Keratinocyte (primary cell): ENCODE measurements at regions not wholly inside any gene's neighbourhood (a gene's known extent, or its start where the extent isn't known, plus 50 kb on each side); places are given as distances from the start of the nearest gene placed in this dataset.
"Not testable (repeated sequence)": the region's sequence is repeated elsewhere in the genome, so short reads cannot be mapped to it uniquely, and the experiment has no call there.

Source experiments
- DNase-seq: peaks from one replicate; pipeline ENCODE4 v3.0.0-alpha.2; 2011; ENCODE audit warnings: low read depth, missing footprints, low spot score
- FAIRE-seq: peaks from 2 replicates; lab custom pipeline; 2011; peaks lifted over from hg19 to GRCh38; lab: Jason Lieb, UNC
- H2AFZ ChIP-seq: 2 replicates; pipeline ENCODE4 v1.6.0; 2012; ENCODE audit warnings: low read length, control low read depth, inconsistent platforms; ENCODE audit not compliant: control insufficient read depth
- H3K27ac ChIP-seq: 2 replicates; pipeline ENCODE4 v1.5.1; 2011; ENCODE audit warnings: low read length; ENCODE audit not compliant: control insufficient read depth, insufficient read depth
- H3K27me3 ChIP-seq: 3 replicates; pipeline ENCODE4 v1.6.0; 2011; ENCODE audit warnings: low read length; ENCODE audit not compliant: control insufficient read depth, insufficient read depth; ENCODE audit errors: extremely low read depth
- H3K36me3 ChIP-seq, 2 experiments: 2 replicates in 1 of 2; 3 replicates in 1 of 2; pipeline ENCODE4 v1.5.1; 2011; ENCODE audit warnings: low read length in 2 of 2, mild to moderate bottlenecking in 1 of 2; ENCODE audit not compliant: control insufficient read depth in 2 of 2, insufficient read depth in 2 of 2; ENCODE audit errors: extremely low read depth in 1 of 2
- H3K4me1 ChIP-seq: 3 replicates; pipeline ENCODE4 v1.5.1; 2011; ENCODE audit warnings: low read length; ENCODE audit not compliant: control insufficient read depth, insufficient read depth; ENCODE audit errors: extremely low read depth
- H3K4me2 ChIP-seq: 3 replicates; pipeline ENCODE4 v1.6.0; 2011; ENCODE audit warnings: low read depth, low read length; ENCODE audit not compliant: control insufficient read depth, insufficient read depth; ENCODE audit errors: extremely low read depth
- H3K4me3 ChIP-seq, 3 experiments: fragments of 200-600 bp in 1 of 3; sonication (generic) in 1 of 3; 2 replicates in 2 of 3; 3 replicates in 1 of 3; pipeline ENCODE4 v1.5.1; 2011 to 2016; ENCODE audit warnings: low read length in 3 of 3, mild to moderate bottlenecking in 3 of 3, control low read depth in 2 of 3, inconsistent platforms in 1 of 3, low read depth in 1 of 3, mixed read lengths in 1 of 3, mixed run types in 1 of 3, moderate library complexity in 1 of 3; ENCODE audit not compliant: control insufficient read depth in 2 of 3, insufficient read depth in 2 of 3; ENCODE audit errors: extremely low read depth in 1 of 3
- H3K79me2 ChIP-seq: 2 replicates; pipeline ENCODE4 v1.6.0; 2012; ENCODE audit warnings: low read length; ENCODE audit not compliant: control insufficient read depth, insufficient read depth
- H3K9ac ChIP-seq: 3 replicates; pipeline ENCODE4 v1.6.0; 2011; ENCODE audit warnings: low read length; ENCODE audit not compliant: control insufficient read depth, insufficient read depth; ENCODE audit errors: extremely low read depth
- H3K9me1 ChIP-seq: 3 replicates; pipeline ENCODE4 v1.6.0; 2011; ENCODE audit warnings: low read length; ENCODE audit not compliant: control insufficient read depth, insufficient read depth; ENCODE audit errors: extremely low read depth
- H3K9me3 ChIP-seq: 2 replicates; pipeline ENCODE4 v1.5.1; 2012; ENCODE audit warnings: low read depth, low read length; ENCODE audit not compliant: control insufficient read depth
- H4K20me1 ChIP-seq: 3 replicates; pipeline ENCODE4 v1.6.0; 2011; ENCODE audit warnings: low read length; ENCODE audit not compliant: control insufficient read depth, insufficient read depth; ENCODE audit errors: extremely low read depth
- EZH2 ChIP-seq: IDR thresholded peaks from one replicate; pipeline ENCODE4 v1.6.1; 2012; ENCODE audit warnings: inconsistent platforms, mild to moderate bottlenecking, low read length, moderate library complexity
- dilution Hi-C: fragments of 300-500 bp; cut with MboI; formaldehyde crosslinking; loops from one replicate; pipeline ENCODE4 v1.7.0; 2020; ENCODE audit warnings: low sequenced_read_pairs; ENCODE audit not compliant: extremely low pct_ligation_motif_present
- TF ChIP-seq, protein P1 (sequence below), 3 experiments: IDR thresholded peaks in 1 of 3; conservative IDR thresholded peaks in 1 of 3; optimal IDR thresholded peaks in 1 of 3; 2 replicates in 2 of 3; 3 replicates in 1 of 3; pipeline versions ENCODE3 to v1.5.1; 2011; ENCODE audit warnings: low read length in 3 of 3, mild to moderate bottlenecking in 3 of 3, moderate library complexity in 2 of 3, control low read depth in 1 of 3, inconsistent platforms in 1 of 3; ENCODE audit not compliant: insufficient read depth in 2 of 3; ENCODE audit errors: extremely low read depth in 1 of 3

DNA sequence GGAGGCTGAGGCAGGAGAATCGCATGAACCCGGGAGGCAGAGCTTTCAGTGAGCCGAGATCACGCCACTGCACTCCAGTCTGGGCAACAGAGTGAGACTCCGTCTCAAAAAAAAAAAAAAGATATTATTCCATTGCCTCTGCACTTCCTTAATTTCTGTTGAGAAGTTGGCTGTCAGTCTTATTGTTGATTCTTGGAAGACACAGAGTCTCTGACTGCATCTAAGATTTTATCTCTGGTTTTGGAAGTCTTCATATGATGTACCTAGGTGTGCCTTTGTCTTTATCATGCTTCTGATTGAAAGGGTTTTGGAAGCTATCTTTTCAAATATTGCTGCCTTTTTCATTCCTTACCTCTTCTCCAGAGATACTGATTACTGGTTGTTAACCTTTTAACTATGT lies 160.4 kb downstream of the NPIPB11 start:
- FAIRE-seq, H3K36me3 ChIP-seq, H3K4me3 ChIP-seq, H3K79me2 ChIP-seq, H3K9me3 ChIP-seq, H3K4me1 ChIP-seq, dilution Hi-C loops, H3K27ac ChIP-seq, H3K9me1 ChIP-seq, H2AFZ ChIP-seq, H3K27me3 ChIP-seq, H4K20me1 ChIP-seq, DNase-seq, H3K4me2 ChIP-seq, H3K9ac ChIP-seq: not testable (repeated sequence)

DNA sequence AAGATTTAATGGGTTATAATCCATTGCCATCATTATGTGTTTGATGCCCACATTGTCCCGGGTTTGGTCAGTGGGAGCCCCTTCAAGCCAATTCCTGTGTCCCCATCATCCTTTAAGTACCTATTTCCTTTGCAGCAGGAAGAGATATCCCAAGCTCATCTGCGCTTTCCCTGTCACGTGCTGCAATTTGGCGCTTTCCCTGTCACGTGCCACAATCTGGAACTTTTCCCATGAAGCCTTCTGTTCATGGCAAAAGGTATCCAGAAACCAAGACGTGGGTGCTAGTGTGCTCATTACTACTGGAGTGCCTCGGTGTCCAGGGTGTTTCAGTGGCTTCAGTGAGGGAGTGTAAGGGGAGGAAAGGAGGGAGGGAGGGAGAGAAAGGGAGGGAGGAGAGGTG lies 168.5 kb downstream of the NPIPB11 start:
- Histone ChIP-seq H3K4me3 (no peak overlapping the region), H3K27me3 (no peaks in the 10 kb centered on the region), H3K27ac (no peak overlapping the region), H4K20me1 (no peaks in the 10 kb centered on the region), H3K36me3 (no peaks in the 10 kb centered on the region), H2AFZ (no peak overlapping the region), H3K79me2 (no peaks in the 10 kb centered on the region), H3K9ac (no peak overlapping the region), H3K9me1 (no peaks in the 10 kb centered on the region), H3K4me2 (no peak overlapping the region), H3K4me1 (no peaks in the 10 kb centered on the region), H3K9me3 (no peaks in the 10 kb centered on the region)
- no peak for TF ChIP-seq EZH2
- TF ChIP-seq, protein P1, sequence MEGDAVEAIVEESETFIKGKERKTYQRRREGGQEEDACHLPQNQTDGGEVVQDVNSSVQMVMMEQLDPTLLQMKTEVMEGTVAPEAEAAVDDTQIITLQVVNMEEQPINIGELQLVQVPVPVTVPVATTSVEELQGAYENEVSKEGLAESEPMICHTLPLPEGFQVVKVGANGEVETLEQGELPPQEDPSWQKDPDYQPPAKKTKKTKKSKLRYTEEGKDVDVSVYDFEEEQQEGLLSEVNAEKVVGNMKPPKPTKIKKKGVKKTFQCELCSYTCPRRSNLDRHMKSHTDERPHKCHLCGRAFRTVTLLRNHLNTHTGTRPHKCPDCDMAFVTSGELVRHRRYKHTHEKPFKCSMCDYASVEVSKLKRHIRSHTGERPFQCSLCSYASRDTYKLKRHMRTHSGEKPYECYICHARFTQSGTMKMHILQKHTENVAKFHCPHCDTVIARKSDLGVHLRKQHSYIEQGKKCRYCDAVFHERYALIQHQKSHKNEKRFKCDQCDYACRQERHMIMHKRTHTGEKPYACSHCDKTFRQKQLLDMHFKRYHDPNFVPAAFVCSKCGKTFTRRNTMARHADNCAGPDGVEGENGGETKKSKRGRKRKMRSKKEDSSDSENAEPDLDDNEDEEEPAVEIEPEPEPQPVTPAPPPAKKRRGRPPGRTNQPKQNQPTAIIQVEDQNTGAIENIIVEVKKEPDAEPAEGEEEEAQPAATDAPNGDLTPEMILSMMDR (optimal IDR thresholded peaks at IDR 0.05 in 1 of 3, IDR thresholded peaks at IDR 0.05 in 1 of 3, conservative IDR thresholded peaks at IDR 0.05 in 1 of 3; ENCODE audit: extremely low read depth in 1 of 3, insufficient read depth in 2 of 3, low read length in 3 of 3) = no peak
- no peak for DNase-seq
- no peak for FAIRE-seq
- dilution Hi-C loops = no loop called here

DNA sequence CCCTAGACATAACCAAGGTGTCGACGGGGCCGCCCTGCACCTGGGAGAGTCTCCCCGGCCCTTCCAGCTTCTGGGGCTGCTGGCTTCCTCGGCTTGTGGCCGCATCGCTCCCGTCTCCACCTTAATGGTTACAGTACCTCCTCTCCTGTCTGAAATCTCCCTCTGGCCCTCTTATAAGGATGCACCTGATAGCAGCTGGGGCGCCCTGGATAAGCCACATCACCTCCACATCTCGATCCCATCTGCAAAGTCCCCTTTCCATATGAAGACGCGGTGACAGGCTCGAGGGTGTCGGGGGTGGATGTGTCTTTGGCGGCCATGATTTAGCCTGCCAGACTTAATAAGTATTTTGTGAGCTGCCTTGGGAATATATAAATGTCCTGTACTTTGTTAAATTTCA lies 169.0 kb downstream of the NPIPB11 start:
- H3K27ac ChIP-seq, H3K4me3 ChIP-seq, H3K9me1 ChIP-seq, H3K9ac ChIP-seq, H3K27me3 ChIP-seq, H3K4me1 ChIP-seq, FAIRE-seq, H4K20me1 ChIP-seq, H3K79me2 ChIP-seq, H3K4me2 ChIP-seq, H3K9me3 ChIP-seq, dilution Hi-C loops, H3K36me3 ChIP-seq, DNase-seq, H2AFZ ChIP-seq: not testable (repeated sequence)

DNA sequence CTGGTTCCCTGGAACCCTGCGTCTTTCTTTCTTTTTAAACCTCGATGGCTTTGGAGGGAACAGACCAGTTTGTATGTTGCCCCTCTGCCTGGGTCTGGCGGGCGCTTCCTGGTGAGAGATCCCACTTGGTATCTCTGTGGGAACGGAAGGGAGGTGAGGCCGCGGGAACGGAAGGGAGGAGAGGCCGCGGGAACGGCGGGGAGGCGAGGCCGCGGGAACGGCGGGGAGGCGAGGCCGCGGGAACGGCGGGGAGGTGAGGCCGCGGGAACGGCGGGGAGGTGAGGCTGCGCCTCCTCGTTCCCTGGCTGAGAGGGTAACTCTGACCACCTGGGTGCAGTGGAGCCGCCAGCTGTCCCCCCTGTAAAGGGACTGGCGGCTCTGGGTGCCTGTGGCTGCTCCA lies 169.5 kb downstream of the NPIPB11 start:
- H3K27ac ChIP-seq, H3K4me3 ChIP-seq, H4K20me1 ChIP-seq, H3K27me3 ChIP-seq, H3K9me1 ChIP-seq, H3K9ac ChIP-seq, H2AFZ ChIP-seq, DNase-seq, H3K4me2 ChIP-seq, H3K79me2 ChIP-seq, FAIRE-seq, H3K9me3 ChIP-seq, H3K36me3 ChIP-seq, dilution Hi-C loops, H3K4me1 ChIP-seq: not testable (repeated sequence)
